GM12878 (cell line): ENCODE measurements at regions not wholly inside any gene's neighbourhood (a gene's known extent, or its start where the extent isn't known, plus 50 kb on each side); places are given as distances from the start of the nearest gene placed in this dataset.

Source experiments
- ATAC-seq: fragments of 200-7000 bp; cut with Tn5 transposase; 3 replicates; pipeline ENCODE4 v1.9.1; 2020; ENCODE audit warnings: mild to moderate bottlenecking, moderate library complexity
- BruUV-seq: library from RNA; stranded (reverse); fragments of 400-500 nt; replicated peaks from 2 replicates; lab custom pipeline; 2021; lab: Mats Ljungman, UMichigan
- CTCF ChIA-PET: fragments of 300-600 bp; sonication (Branson Sonifier 250); formaldehyde crosslinking; extraction: SDS; loops from one replicate; lab custom pipeline; 2021; ENCODE audit warnings: inconsistent platforms; lab: Yijun Ruan, JAX
- POLR2A ChIA-PET: fragments of 350-600 bp; formaldehyde crosslinking; extraction: SDS; loops from one replicate; lab custom pipeline; 2021; ENCODE audit warnings: inconsistent platforms; lab: Charles Lee
- RAD21 ChIA-PET: fragments of 300-600 bp; sonication (Branson Sonifier 250); formaldehyde crosslinking; loops from one replicate; lab custom pipeline; 2023; ENCODE audit warnings: antibody characterized with exemption; ENCODE audit not compliant: unreplicated experiment; lab: Charles Lee
- SMC1A ChIA-PET: fragments of 300-600 bp; sonication (Branson Sonifier 250); formaldehyde crosslinking; loops from one replicate; lab custom pipeline; 2023; ENCODE audit not compliant: unreplicated experiment, uncharacterized antibody; lab: Charles Lee
- DNase-seq: peaks from one replicate; pipeline ENCODE4 v3.0.0-alpha.2; 2011; ENCODE audit warnings: low read depth, low spot score
- FAIRE-seq: peaks from 3 replicates; lab custom pipeline; 2011; peaks lifted over from hg19 to GRCh38; lab: Jason Lieb, UNC
- H2AFZ ChIP-seq: 2 replicates; pipeline ENCODE4 v1.6.0; 2011; ENCODE audit warnings: low read depth, low read length, control low read depth; ENCODE audit not compliant: control insufficient read depth
- H3K27ac ChIP-seq: 2 replicates; pipeline ENCODE4 v1.5.1; 2011; ENCODE audit warnings: control low read depth; ENCODE audit not compliant: control insufficient read depth, insufficient read depth
- H3K27me3 ChIP-seq, 2 experiments: replicated peaks in 1 of 2; 2 replicates each; pipeline versions ENCODE4 v1.6.0 to v1.6.1; 2011; ENCODE audit warnings: low read length in 1 of 2; ENCODE audit not compliant: control insufficient read depth in 2 of 2, insufficient read depth in 2 of 2
- H3K36me3 ChIP-seq, 2 experiments: 2 replicates each; pipeline ENCODE4 v1.5.1; 2011; ENCODE audit warnings: low read length in 1 of 2; ENCODE audit not compliant: control insufficient read depth in 2 of 2, insufficient read depth in 2 of 2
- H3K4me1 ChIP-seq: 2 replicates; pipeline ENCODE4 v1.6.1; 2011; ENCODE audit warnings: mild to moderate bottlenecking, low read length, moderate library complexity, mixed read lengths; ENCODE audit not compliant: control insufficient read depth, insufficient read depth
- H3K4me2 ChIP-seq: 2 replicates; pipeline ENCODE4 v1.6.0; 2011; ENCODE audit warnings: control low read depth; ENCODE audit not compliant: control insufficient read depth, insufficient read depth
- H3K4me3 ChIP-seq: fragments of 200-600 bp; sonication (generic); 2 replicates; pipeline ENCODE4 v1.5.1; 2016
- H3K79me2 ChIP-seq: 2 replicates; pipeline ENCODE4 v1.6.0; 2011; ENCODE audit warnings: low read length; ENCODE audit not compliant: control insufficient read depth, insufficient read depth
- H3K9ac ChIP-seq: 2 replicates; pipeline ENCODE4 v1.8.0; 2011; ENCODE audit warnings: low read length, control low read depth, mixed read lengths; ENCODE audit not compliant: control insufficient read depth, insufficient read depth
- H3K9me3 ChIP-seq: replicated peaks from 3 replicates; pipeline ENCODE4 v1.5.1; 2011; ENCODE audit warnings: mild to moderate bottlenecking, low read length; ENCODE audit not compliant: control insufficient read depth, insufficient read depth
- H4K20me1 ChIP-seq: 2 replicates; pipeline ENCODE4 v1.6.0; 2011; ENCODE audit not compliant: control insufficient read depth, insufficient read depth
- ASH2L ChIP-seq: fragments of 300-600, 200-600 bp; sonication (generic); IDR thresholded peaks from 2 replicates; pipeline ENCODE4 v1.6.1; 2017; ENCODE audit warnings: low read depth, mild to moderate bottlenecking, borderline replicate concordance
- CBX5 ChIP-seq: sonication (generic); IDR thresholded peaks from 2 replicates; pipeline ENCODE4 v1.6.1; 2016; ENCODE audit warnings: low read depth, moderate library complexity, mild to moderate bottlenecking, inconsistent platforms
- EZH2 ChIP-seq: IDR thresholded peaks from 2 replicates; pipeline ENCODE4 v1.6.1; 2012; ENCODE audit warnings: low read depth, mild to moderate bottlenecking, control low read depth, inconsistent platforms, low read length, borderline replicate concordance; ENCODE audit not compliant: control insufficient read depth
- FOS ChIP-seq: IDR thresholded peaks from 3 replicates; pipeline ENCODE4 v1.6.1; 2011; ENCODE audit warnings: borderline replicate concordance; ENCODE audit not compliant: insufficient read length; ENCODE audit errors: extremely low read depth
- MAX ChIP-seq: IDR thresholded peaks from 2 replicates; pipeline ENCODE4 v1.6.1; 2012; ENCODE audit warnings: low read depth, low read length, improper control_type of control experiment
- MYB ChIP-seq: fragments of 150-350 bp; IDR thresholded peaks from 2 replicates; pipeline ENCODE4 v1.6.1; 2014; ENCODE audit warnings: mild to moderate bottlenecking, low read depth, low read length, borderline replicate concordance
- NR2C2 ChIP-seq: IDR thresholded peaks from 2 replicates; pipeline ENCODE4 v1.6.1; 2011; ENCODE audit warnings: borderline replicate concordance, low read depth; ENCODE audit not compliant: control insufficient read depth, insufficient read length
- POLR2AphosphoS2 ChIP-seq: IDR thresholded peaks from 2 replicates; pipeline ENCODE4 v1.6.1; 2011; ENCODE audit warnings: low read depth, mild to moderate bottlenecking, low read length, improper control_type of control experiment, moderate library complexity
- RAD21 ChIP-seq: IDR thresholded peaks from 2 replicates; pipeline ENCODE4 v1.6.1; 2011; ENCODE audit warnings: mild to moderate bottlenecking, low read depth, low read length, moderate library complexity; ENCODE audit not compliant: insufficient read depth
- RB1 ChIP-seq: fragments of 450-650 bp; formaldehyde crosslinking; IDR thresholded peaks from 2 replicates; pipeline ENCODE4 v1.6.1; 2017; ENCODE audit warnings: mild to moderate bottlenecking, borderline replicate concordance
- USF2 ChIP-seq: IDR thresholded peaks from 2 replicates; pipeline ENCODE4 v1.6.1; 2011; ENCODE audit warnings: low read depth, low read length, improper control_type of control experiment, borderline replicate concordance
- ZNF274 ChIP-seq: IDR thresholded peaks from one replicate; pipeline ENCODE4 v1.8.0; 2011; ENCODE audit not compliant: insufficient read length, insufficient read depth
- WGBS: methylation state at CpG from one replicate; pipeline ENCODE4 v1.1.6; 2016; ENCODE audit warnings: low lambda C conversion rate; ENCODE audit not compliant: insufficient replicate concordance, insufficient coverage; ENCODE audit errors: missing lambda C conversion rate; 5-methylcytosine and 5-hydroxymethylcytosine counted together
- in situ Hi-C: fragments of 300-500 bp; cut with MboI; formaldehyde crosslinking; loops from 9 replicates; pipeline ENCODE4 v1.14.3; 2018; ENCODE audit warnings: mixed read lengths
- intact Hi-C: fragments of 100-400 bp; cut with micrococcal nuclease; formaldehyde crosslinking; loops from one replicate; pipeline ENCODE4 v1.14.2; 2022; ENCODE audit not compliant: unreplicated experiment
- TF ChIP-seq, protein P1 (sequence below): fragments of 450-650 bp; IDR thresholded peaks from 2 replicates; pipeline ENCODE4 v1.6.1; 2017; ENCODE audit warnings: mild to moderate bottlenecking, low read depth, inconsistent platforms; ENCODE audit not compliant: poor library complexity, severe bottlenecking

DNA sequence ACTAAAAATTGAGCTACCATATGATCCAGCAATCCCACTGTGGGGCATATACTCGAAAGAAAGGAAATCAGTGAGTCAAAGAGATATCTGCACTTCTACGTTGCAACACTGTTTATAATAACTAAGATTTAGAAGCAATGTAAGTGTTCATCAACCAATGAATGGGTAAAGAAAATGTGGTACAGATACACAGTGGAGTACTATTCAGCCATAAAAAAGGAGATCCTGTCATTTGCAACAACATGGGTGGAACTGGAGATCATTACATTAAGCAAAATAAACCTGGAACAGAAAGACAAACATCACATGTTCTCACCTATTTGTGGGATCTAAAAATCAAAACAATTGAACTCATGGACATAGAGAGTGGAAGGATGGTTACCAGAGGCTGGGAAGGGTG is 385.0 kb upstream of the TRIB2 start:
- Histone ChIP-seq H2AFZ (no peak overlapping the region), H3K36me3 (no peaks in the 10 kb centered on the region), H3K9ac (no peak overlapping the region)
- intact Hi-C loops: no loop called here
- WGBS: 88% methylated on average over 2 of the region's 2 CpGs
- TF ChIP-seq EZH2: no peak
- TF ChIP-seq FOS: no peak
- TF ChIP-seq ZNF274: no peak
- no peak for TF ChIP-seq MAX
- no peak for TF ChIP-seq NR2C2
- no peak for TF ChIP-seq RAD21
- no peak for TF ChIP-seq USF2
- no peak for TF ChIP-seq MYB
- no peak for TF ChIP-seq ASH2L
- TF ChIP-seq, protein P1, sequence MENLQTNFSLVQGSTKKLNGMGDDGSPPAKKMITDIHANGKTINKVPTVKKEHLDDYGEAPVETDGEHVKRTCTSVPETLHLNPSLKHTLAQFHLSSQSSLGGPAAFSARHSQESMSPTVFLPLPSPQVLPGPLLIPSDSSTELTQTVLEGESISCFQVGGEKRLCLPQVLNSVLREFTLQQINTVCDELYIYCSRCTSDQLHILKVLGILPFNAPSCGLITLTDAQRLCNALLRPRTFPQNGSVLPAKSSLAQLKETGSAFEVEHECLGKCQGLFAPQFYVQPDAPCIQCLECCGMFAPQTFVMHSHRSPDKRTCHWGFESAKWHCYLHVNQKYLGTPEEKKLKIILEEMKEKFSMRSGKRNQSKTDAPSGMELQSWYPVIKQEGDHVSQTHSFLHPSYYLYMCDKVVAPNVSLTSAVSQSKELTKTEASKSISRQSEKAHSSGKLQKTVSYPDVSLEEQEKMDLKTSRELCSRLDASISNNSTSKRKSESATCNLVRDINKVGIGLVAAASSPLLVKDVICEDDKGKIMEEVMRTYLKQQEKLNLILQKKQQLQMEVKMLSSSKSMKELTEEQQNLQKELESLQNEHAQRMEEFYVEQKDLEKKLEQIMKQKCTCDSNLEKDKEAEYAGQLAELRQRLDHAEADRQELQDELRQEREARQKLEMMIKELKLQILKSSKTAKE: no peak
- no peak for TF ChIP-seq RB1
- no peak for TF ChIP-seq CBX5
- no peak for TF ChIP-seq POLR2AphosphoS2
- TF ChIP-seq, all 136 proteins: peak for 0
- Histone ChIP-seq H4K20me1 (no peaks in the 10 kb centered on the region), H3K4me3 (no peak overlapping the region), H3K4me1 (no peaks in the 10 kb centered on the region), H3K27me3 (no peaks in the 10 kb centered on the region), H3K9me3 (no peaks in the 10 kb centered on the region; the same call in 2 of the 3 replicates), H3K79me2 (no peaks in the 10 kb centered on the region), H3K4me2 (no peak overlapping the region), H3K27ac (no peak overlapping the region)
- in situ Hi-C loops: no loop called here
- ChIA-PET CTCF (interaction anchor here (0.7 to 0.8 kb wide), 2 partner anchors 13 to 1057 kb away, joined by 3 read pairs; no protein-coding TSS in a partner anchor), SMC1A (no interaction called here), RAD21 (no interaction called here), POLR2A (no interaction called here)
- FAIRE-seq (no peak), DNase-seq (no peak), ATAC-seq (no peak)
- BruUV-seq: no TSS peak
